Peyer's patch (tissue), 4 donors: ENCODE measurements at regions not wholly inside any gene's neighbourhood (a gene's known extent, or its start where the extent isn't known, plus 50 kb on each side); places are given as distances from the start of the nearest gene placed in this dataset.

ENCODE experiments used
- CTCF ChIP-seq, 6 experiments: fragments of 450-650 bp in 4 of 6; fragments of 200-600 bp in 2 of 6; sonication (generic) in 1 of 6; IDR thresholded peaks; one replicate each; pipeline ENCODE4 v1.5.1; 2017 to 2019; ENCODE audit warnings: antibody characterized with exemption in 6 of 6, mild to moderate bottlenecking in 3 of 6, moderate library complexity in 1 of 6
- POLR2A ChIP-seq, 2 donors: fragments of 450-650 bp; IDR thresholded peaks; one replicate each; pipeline ENCODE4 v1.5.1; 2017; ENCODE audit warnings: antibody characterized with exemption in 2 of 2, mild to moderate bottlenecking in 2 of 2, moderate library complexity in 2 of 2

- TF ChIP-seq POLR2A (IDR thresholded peaks at IDR 0.05) (no peak), CTCF (IDR thresholded peaks at IDR 0.05) (no peak)
Measured at GRCh38 chr14:30143627-30144026, 216.0 kb upstream of the PRKD1 start.
